Pancreas (tissue), 10 donors: ENCODE measurements at regions not wholly inside any gene's neighbourhood (a gene's known extent, or its start where the extent isn't known, plus 50 kb on each side); places are given as distances from the start of the nearest gene placed in this dataset.

Source experiments
- ATAC-seq, 4 donors: fragments of 200-7000 bp; cut with Tn5 transposase; one replicate each; pipeline versions ENCODE4 v1.8.0 to v1.9.1; 2020; ENCODE audit warnings: mild to moderate bottlenecking in 4 of 4, moderate library complexity in 4 of 4
- DNase-seq, 6 donors: peaks; one replicate each; pipeline ENCODE4 v3.0.0-alpha.2; 2020
- FAIRE-seq: peaks from 2 replicates; lab custom pipeline; 2012; peaks lifted over from hg19 to GRCh38; lab: Jason Lieb, UNC
- H3K27ac ChIP-seq, 4 donors: fragments of 200-600 bp; sonication (generic); 1 replicate in 3 of 4; 2 replicates in 1 of 4; pipeline versions ENCODE4 v1.5.0 to v1.8.0; 2020
- H3K27me3 ChIP-seq, 4 donors: fragments of 200-600 bp; one replicate each; pipeline ENCODE4 v1.8.0; 2021
- H3K36me3 ChIP-seq, 3 donors: fragments of 200-600 bp; sonication (generic) in 1 of 3; one replicate each; pipeline versions ENCODE4 v1.5.0 to v1.8.0; 2020 to 2021
- H3K4me1 ChIP-seq, 3 donors: fragments of 200-600 bp; one replicate each; pipeline ENCODE4 v1.8.0; 2021
- H3K4me3 ChIP-seq, 4 donors: fragments of 200-600 bp; sonication (generic) in 2 of 4; one replicate each; pipeline versions ENCODE4 v1.5.0 to v1.8.0; 2020 to 2021
- H3K9me3 ChIP-seq, 4 donors: fragments of 200-600 bp; one replicate each; pipeline ENCODE4 v1.8.0; 2021
- CTCF ChIP-seq, 4 donors: fragments of 200-600 bp; sonication (generic) in 3 of 4; IDR thresholded peaks; one replicate each; pipeline versions ENCODE4 v1.5.0 to v1.8.0; 2021; ENCODE audit warnings: antibody characterized with exemption in 4 of 4
- WGBS, 2 donors: extraction: QIAGEN DNeasy Blood & Tissue Kit; methylation state at CpG; one replicate each; pipeline ENCODE4 v1.1.7; 2013; 5-methylcytosine and 5-hydroxymethylcytosine counted together
- intact Hi-C, 3 donors: fragments of 100-400 bp; cut with DNase I; formaldehyde crosslinking; loops; one replicate each; pipeline versions ENCODE4 v1.11.1 to v1.14.2; 2022
- donor health status: healthy with polysubstance abuse.
- donor health status: DM: no; HTN: no; CAD: no; lungs with moderate emphysema.
- donor health status: DM: no; HTN: no; CAD: no.
- donor health status: control.
- donor health status: control.
- donor health status: Bipolar disorder and iron deficiency.
- donor health status: DM: yes; HTN: yes; CAD: no.
- donor health status: DM: no; HTN: no; CAD: no.
- donor health status: DM: no; HTN: no; CAD: no.
- donor health status: DM: yes; HTN: yes; CAD: no.

- Histone ChIP-seq H3K4me3 (no peak overlapping the region), H3K36me3 (no peaks in the 10 kb centered on the region), H3K27me3 (no peaks in the 10 kb centered on the region), H3K27ac (no peak overlapping the region), H3K9me3 (no peaks in the 10 kb centered on the region), H3K4me1 (no peaks in the 10 kb centered on the region)
- 57 to 62% methylated on average over 4 of the region's 4 CpGs for WGBS, 2 donors
- no peak for DNase-seq
- ATAC-seq: no peak
- TF ChIP-seq CTCF (IDR thresholded peaks at IDR 0.05): no peak
- no peak for FAIRE-seq
- intact Hi-C loops: no loop called here
Observed at GRCh38 chr11:104725796-104726408, 172.4 kb downstream of the CASP12 start.

- Histone ChIP-seq H3K4me1 (no peaks in the 10 kb centered on the region), H3K27me3 (no peaks in the 10 kb centered on the region), H3K4me3 (no peak overlapping the region), H3K27ac (no peak overlapping the region), H3K9me3 (no peaks in the 10 kb centered on the region), H3K36me3 (no peaks in the 10 kb centered on the region)
- ATAC-seq (no peak), FAIRE-seq (no peak), DNase-seq (no peak)
- intact Hi-C loops: no loop called here
- no peak for TF ChIP-seq CTCF (IDR thresholded peaks at IDR 0.05)
- 15 to 29% methylated on average over 1 of the region's 1 CpG for WGBS, 2 donors
Observed at GRCh38 chr11:104713401-104713800, 184.9 kb downstream of the CASP12 start.

- H3K9me3 ChIP-seq: no peaks in the 10 kb centered on the region
- intact Hi-C loops: no loop called here
- WGBS, 2 donors: 55 to 64% methylated on average over 4 of the region's 4 CpGs
- peaks cover 0 to 9% (median 0%) of the 10 kb centered on the region in 3 donors for H3K4me1 ChIP-seq
- H3K27ac ChIP-seq: peak overlapping the region in 2 of 4 donors; percentile 23 to 25
- FAIRE-seq (no peak), DNase-seq (peak in 1 of 6 donors; percentile 23), ATAC-seq (peak in 3 of 4 donors; percentile 69 to 93 (median 85))
- H3K27me3 ChIP-seq: no peaks in the 10 kb centered on the region
- no peak overlapping the region for H3K4me3 ChIP-seq
- no peak for TF ChIP-seq CTCF (IDR thresholded peaks at IDR 0.05)
- no peaks in the 10 kb centered on the region for H3K36me3 ChIP-seq
Observed at GRCh38 chr11:104705490-104706190, 192.6 kb downstream of the CASP12 start.

- TF ChIP-seq CTCF (IDR thresholded peaks at IDR 0.05): no peak
- H3K4me3 ChIP-seq: no peak overlapping the region
- no peak for ATAC-seq
- no peak for DNase-seq
- no peaks in the 10 kb centered on the region for H3K9me3 ChIP-seq
- WGBS, 2 donors: 38 to 59% methylated on average over 1 of the region's 1 CpG
- no peak for FAIRE-seq
- peak overlapping the region in 1 of 4 donors; percentile 25 for H3K27ac ChIP-seq
- no peaks in the 10 kb centered on the region for H3K36me3 ChIP-seq
- intact Hi-C loops: no loop called here
- peaks cover 0 to 9% (median 0%) of the 10 kb centered on the region in 3 donors for H3K4me1 ChIP-seq
- H3K27me3 ChIP-seq: no peaks in the 10 kb centered on the region
Observed at GRCh38 chr11:104704888-104705287, 193.4 kb downstream of the CASP12 start.
